ENCODE measurements at regions not wholly inside any gene's neighbourhood (a gene's known extent, or its start where the extent isn't known, plus 50 kb on each side); places are given as distances from the start of the nearest gene placed in this dataset.

GRCh38 chr9:734831-735511 lies 106.5 kb upstream of the DMRT1 start (continued):
- TF ChIP-seq RAD21 (IDR thresholded peaks at IDR 0.05; ENCODE audit: insufficient read depth, low read depth, low read length) (no peak), E4F1 (IDR thresholded peaks at IDR 0.05; ENCODE audit: borderline replicate concordance, partially characterized antibody) (no peak), WRNIP1 (IDR thresholded peaks at IDR 0.05; ENCODE audit: borderline replicate concordance, low read depth, low read length) (no peak), MYB (IDR thresholded peaks at IDR 0.05; ENCODE audit: borderline replicate concordance, low read depth, low read length) (no peak), NRF1 (conservative IDR thresholded peaks at IDR 0.05; ENCODE audit: low read depth, low read length) (no peak), ZBTB4 (CRISPR knock-in tag; IDR thresholded peaks at IDR 0.05) (no peak), ZNF24 (IDR thresholded peaks at IDR 0.05) (no peak), NFXL1 (IDR thresholded peaks at IDR 0.05; ENCODE audit: borderline replicate concordance) (no peak)

All from GM12878 (cell line).